Right lung (tissue), 2 donors: ENCODE measurements at regions not wholly inside any gene's neighbourhood (a gene's known extent, or its start where the extent isn't known, plus 50 kb on each side); places are given as distances from the start of the nearest gene placed in this dataset.
"Not testable (repeated sequence)": the region's sequence is repeated elsewhere in the genome, so short reads cannot be mapped to it uniquely, and the experiment has no call there.

Source experiments
- DNase-seq, 2 donors: peaks; one replicate each; pipeline ENCODE4 v3.0.0-alpha.2; 2013

GRCh38 chr5:92561411-92561959, 1019.5 kb downstream of the NR2F1-AS1 start:
- no peak for DNase-seq

- no peak for DNase-seq
Measured at GRCh38 chr5:92560698-92561401, 1020.2 kb downstream of the NR2F1-AS1 start.

- no peak for DNase-seq
Measured at GRCh38 chr5:92559781-92560180, 1021.2 kb downstream of the NR2F1-AS1 start.

GRCh38 chr5:92559331-92559730, 1021.7 kb downstream of the NR2F1-AS1 start:
- DNase-seq, result no peak

- no peak for DNase-seq
Measured at GRCh38 chr5:92556747-92557146, 1024.3 kb downstream of the NR2F1-AS1 start.

- no peak for DNase-seq
Measured at GRCh38 chr5:92554447-92555085, 1026.5 kb downstream of the NR2F1-AS1 start.

- no peak for DNase-seq
Measured at GRCh38 chr5:92553326-92553725, 1027.7 kb downstream of the NR2F1-AS1 start.

GRCh38 chr5:92552206-92553160, 1028.5 kb downstream of the NR2F1-AS1 start:
- peak; percentile 23 to 52 for DNase-seq

- DNase-seq, result peak; percentile 23 to 65
Measured at GRCh38 chr5:92548346-92548745, 1032.7 kb downstream of the NR2F1-AS1 start.

- DNase-seq, result peak in 1 of 2 donors; percentile 12
Measured at GRCh38 chr5:92544596-92544995, 1036.4 kb downstream of the NR2F1-AS1 start.

- DNase-seq, result peak in 1 of 2 donors; percentile 13
Measured at GRCh38 chr5:92544036-92544435, 1037.0 kb downstream of the NR2F1-AS1 start.

- no peak for DNase-seq
Measured at GRCh38 chr5:92543201-92543600, 1037.8 kb downstream of the NR2F1-AS1 start.

- DNase-seq, result not testable (repeated sequence)
Measured at GRCh38 chr5:92542017-92542416, 1039.0 kb downstream of the NR2F1-AS1 start.

- no peak for DNase-seq
Measured at GRCh38 chr5:92527311-92528078, 1053.5 kb downstream of the NR2F1-AS1 start.

- DNase-seq, result no peak
Measured at GRCh38 chr5:92525131-92525530, 1055.9 kb downstream of the NR2F1-AS1 start.

GRCh38 chr5:92519811-92520632, 1061.0 kb downstream of the NR2F1-AS1 start:
- DNase-seq, result no peak

GRCh38 chr5:92518318-92518904, 1062.6 kb downstream of the NR2F1-AS1 start:
- DNase-seq, result no peak

GRCh38 chr5:92514896-92515295, 1066.1 kb downstream of the NR2F1-AS1 start:
- no peak for DNase-seq

- no peak for DNase-seq
Measured at GRCh38 chr5:92513067-92513466, 1068.0 kb downstream of the NR2F1-AS1 start.

GRCh38 chr5:92508271-92508670, 1072.7 kb downstream of the NR2F1-AS1 start:
- no peak for DNase-seq
